ENCODE measurements at regions not wholly inside any gene's neighbourhood (a gene's known extent, or its start where the extent isn't known, plus 50 kb on each side); places are given as distances from the start of the nearest gene placed in this dataset.
A peak's percentile ranks its signal among the peaks of the same experiment; 100 is the strongest.

DNA sequence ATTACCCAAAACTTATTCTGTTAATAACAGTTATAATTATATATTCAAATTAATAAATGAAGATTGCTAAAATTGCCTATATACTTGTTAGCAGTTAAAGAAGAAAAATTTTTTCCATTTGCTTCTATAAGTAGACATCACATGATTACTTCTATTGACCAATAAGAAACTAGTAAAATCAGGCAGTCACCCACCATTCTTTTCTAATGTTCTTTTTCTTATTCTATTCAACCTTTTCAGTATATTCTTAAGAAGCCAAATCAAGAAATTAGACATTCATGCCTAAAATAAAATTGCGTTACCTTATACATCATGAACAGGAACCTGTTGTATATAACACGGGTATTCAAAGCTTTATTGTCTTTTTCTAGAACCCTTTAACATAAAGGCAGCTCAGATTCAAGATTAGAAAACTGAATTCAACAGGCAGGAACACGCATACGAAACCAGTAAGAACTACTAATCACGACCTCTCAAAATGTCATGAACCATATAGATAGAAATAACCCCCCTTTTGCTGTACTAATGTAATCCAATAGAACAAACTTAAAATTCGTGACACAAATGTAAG is 568.1 kb upstream of the DIPK2B start:
- Histone ChIP-seq H3K79me2 (ENCODE audit: low read depth) (peaks cover 88% of the 10 kb centered on the region), H3K9ac (no peak overlapping the region), H3K27ac (no peak overlapping the region), H3F3A (ENCODE audit: low read depth) (no peaks in the 10 kb centered on the region), H3K4me1 (no peaks in the 10 kb centered on the region), H3K4me3 (no peak overlapping the region), H3K27me3 (no peaks in the 10 kb centered on the region), H3K4me2 (no peak overlapping the region), H3K9me3 (ENCODE audit: low read depth) (no peaks in the 10 kb centered on the region), H4K20me1 (ENCODE audit: low read depth) (peaks cover 3% of the 10 kb centered on the region), H3K36me3 (no peaks in the 10 kb centered on the region), H2AFZ (replicated peaks) (no peak overlapping the region)
- H3K4me3 Mint-ChIP-seq, result no peak overlapping the region
- H3K4me1 Mint-ChIP-seq, result peaks cover 42% of the 10 kb centered on the region
- TF ChIP-seq, protein P1, sequence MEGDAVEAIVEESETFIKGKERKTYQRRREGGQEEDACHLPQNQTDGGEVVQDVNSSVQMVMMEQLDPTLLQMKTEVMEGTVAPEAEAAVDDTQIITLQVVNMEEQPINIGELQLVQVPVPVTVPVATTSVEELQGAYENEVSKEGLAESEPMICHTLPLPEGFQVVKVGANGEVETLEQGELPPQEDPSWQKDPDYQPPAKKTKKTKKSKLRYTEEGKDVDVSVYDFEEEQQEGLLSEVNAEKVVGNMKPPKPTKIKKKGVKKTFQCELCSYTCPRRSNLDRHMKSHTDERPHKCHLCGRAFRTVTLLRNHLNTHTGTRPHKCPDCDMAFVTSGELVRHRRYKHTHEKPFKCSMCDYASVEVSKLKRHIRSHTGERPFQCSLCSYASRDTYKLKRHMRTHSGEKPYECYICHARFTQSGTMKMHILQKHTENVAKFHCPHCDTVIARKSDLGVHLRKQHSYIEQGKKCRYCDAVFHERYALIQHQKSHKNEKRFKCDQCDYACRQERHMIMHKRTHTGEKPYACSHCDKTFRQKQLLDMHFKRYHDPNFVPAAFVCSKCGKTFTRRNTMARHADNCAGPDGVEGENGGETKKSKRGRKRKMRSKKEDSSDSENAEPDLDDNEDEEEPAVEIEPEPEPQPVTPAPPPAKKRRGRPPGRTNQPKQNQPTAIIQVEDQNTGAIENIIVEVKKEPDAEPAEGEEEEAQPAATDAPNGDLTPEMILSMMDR (IDR thresholded peaks at IDR 0.05), result no peak
- TF ChIP-seq EZH2 (IDR thresholded peaks at IDR 0.05), result no peak
- no peak for TF ChIP-seq EZH2phosphoT487 (IDR thresholded peaks at IDR 0.05)
- no peaks in the 10 kb centered on the region for H3K9me3 Mint-ChIP-seq
- H3K27ac Mint-ChIP-seq, result no peak overlapping the region
- H3K36me3 Mint-ChIP-seq, result peaks cover 1% of the 10 kb centered on the region
- DNase-seq (ENCODE audit: low spot score), result no peak
- peaks cover 5% of the 10 kb centered on the region for H3K27me3 Mint-ChIP-seq (ENCODE audit: insufficient read depth, low read depth)

DNA sequence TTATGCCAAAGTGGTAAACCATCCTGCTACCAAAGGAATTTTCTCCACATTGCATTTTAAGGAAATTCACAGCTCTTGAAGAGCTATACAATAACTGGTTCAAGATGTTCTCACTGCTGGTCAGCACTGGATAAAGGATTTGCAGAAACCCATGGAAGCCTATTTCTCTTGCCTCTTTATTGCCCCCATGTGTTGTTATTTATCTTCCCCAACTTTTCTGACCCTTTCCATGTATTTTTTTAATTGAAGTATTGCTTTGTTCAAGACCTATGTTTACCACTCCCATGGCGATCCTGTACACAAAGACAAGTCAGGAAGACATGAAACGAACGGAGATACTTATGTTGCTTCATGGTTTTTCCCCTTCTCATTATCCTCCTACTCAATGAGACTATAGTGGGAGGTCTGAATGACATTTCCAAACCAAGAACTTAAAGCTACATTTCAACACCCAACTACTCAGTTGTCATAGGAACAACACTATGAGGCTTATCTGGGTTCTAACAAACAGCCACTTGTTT is 566.4 kb upstream of the DIPK2B start:
- Mint-ChIP-seq H3K27ac (peak overlapping the region; percentile 80), H3K4me3 (peak overlapping the region; percentile 55), H3K36me3 (peaks cover 1% of the 10 kb centered on the region), H3K27me3 (ENCODE audit: insufficient read depth, low read depth) (peaks cover 2% of the 10 kb centered on the region), H3K9me3 (no peaks in the 10 kb centered on the region), H3K4me1 (peaks cover 43% of the 10 kb centered on the region)
- peaks cover 88% of the 10 kb centered on the region for H3K79me2 ChIP-seq (ENCODE audit: low read depth)
- no peaks in the 10 kb centered on the region for H3K4me1 ChIP-seq
- no peak for DNase-seq (ENCODE audit: low spot score)
- no peaks in the 10 kb centered on the region for H3K27me3 ChIP-seq
- no peaks in the 10 kb centered on the region for H3F3A ChIP-seq (ENCODE audit: low read depth)
- no peak overlapping the region for H2AFZ ChIP-seq (replicated peaks)
- no peaks in the 10 kb centered on the region for H3K36me3 ChIP-seq
- no peak overlapping the region for H3K27ac ChIP-seq
- TF ChIP-seq EZH2phosphoT487 (IDR thresholded peaks at IDR 0.05) (no peak), EZH2 (IDR thresholded peaks at IDR 0.05) (no peak)
- H3K9me3 ChIP-seq (ENCODE audit: low read depth), result no peaks in the 10 kb centered on the region
- H4K20me1 ChIP-seq (ENCODE audit: low read depth), result peaks cover 12% of the 10 kb centered on the region
- no peak overlapping the region for H3K9ac ChIP-seq
- no peak overlapping the region for H3K4me3 ChIP-seq
- no peak overlapping the region for H3K4me2 ChIP-seq

DNA sequence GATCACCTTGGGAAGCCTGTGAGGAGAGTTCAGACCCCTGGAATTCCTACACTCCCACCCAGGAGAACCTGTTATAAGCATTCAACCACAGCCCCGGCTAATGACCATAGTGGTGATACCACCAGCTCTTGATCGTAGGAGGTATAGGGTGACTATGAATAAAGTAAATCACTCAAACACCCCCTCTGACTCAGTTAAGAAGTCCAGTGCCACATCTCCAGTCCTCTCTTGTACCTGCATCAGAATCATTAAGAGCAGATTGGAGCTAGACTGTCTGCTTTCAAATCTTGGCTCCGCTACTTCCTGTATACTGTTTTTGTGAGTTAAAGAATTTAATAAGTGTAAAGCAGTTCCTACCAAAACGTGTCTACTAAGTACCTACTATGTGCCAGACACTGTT is 565.1 kb upstream of the DIPK2B start:
- TF ChIP-seq EZH2phosphoT487 (IDR thresholded peaks at IDR 0.05) (no peak), EZH2 (IDR thresholded peaks at IDR 0.05) (no peak)
- TF ChIP-seq, protein P1 (IDR thresholded peaks at IDR 0.05), result no peak
- no peaks in the 10 kb centered on the region for H3K9me3 Mint-ChIP-seq
- Histone ChIP-seq H4K20me1 (ENCODE audit: low read depth) (peaks cover 12% of the 10 kb centered on the region), H3K27ac (no peak overlapping the region), H3K79me2 (ENCODE audit: low read depth) (peaks cover 77% of the 10 kb centered on the region), H3K9me3 (ENCODE audit: low read depth) (no peaks in the 10 kb centered on the region), H3K9ac (no peak overlapping the region), H3F3A (ENCODE audit: low read depth) (no peaks in the 10 kb centered on the region), H3K36me3 (no peaks in the 10 kb centered on the region), H3K27me3 (no peaks in the 10 kb centered on the region), H3K4me3 (no peak overlapping the region), H3K4me1 (no peaks in the 10 kb centered on the region), H3K4me2 (no peak overlapping the region), H2AFZ (replicated peaks) (no peak overlapping the region)
- peaks cover 1% of the 10 kb centered on the region for H3K36me3 Mint-ChIP-seq
- peaks cover 36% of the 10 kb centered on the region for H3K4me1 Mint-ChIP-seq
- H3K4me3 Mint-ChIP-seq, result no peak overlapping the region
- no peak overlapping the region for H3K27ac Mint-ChIP-seq
- DNase-seq (ENCODE audit: low spot score), result no peak
- H3K27me3 Mint-ChIP-seq (ENCODE audit: insufficient read depth, low read depth), result no peaks in the 10 kb centered on the region

DNA sequence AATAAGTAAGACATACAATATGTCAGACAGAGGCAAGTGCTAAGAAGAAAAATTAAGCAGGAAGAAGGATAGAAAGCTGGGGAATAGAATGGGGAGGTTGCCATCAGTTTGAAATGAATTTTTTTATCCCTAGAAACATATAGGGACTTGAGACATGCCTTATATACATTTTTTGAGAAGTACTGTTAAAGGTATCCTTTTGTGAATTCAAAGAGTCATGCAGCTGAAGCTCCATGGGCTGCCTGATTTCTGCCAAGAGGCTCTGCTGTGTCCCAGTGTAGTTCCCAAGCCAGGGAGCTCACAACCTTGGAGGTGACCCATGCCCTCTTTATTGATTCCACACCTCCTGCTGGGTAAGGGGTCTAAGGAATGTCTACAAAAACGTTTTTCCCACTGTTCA is 564.6 kb upstream of the DIPK2B start:
- DNase-seq (ENCODE audit: low spot score), result no peak
- no peak for TF ChIP-seq EZH2phosphoT487 (IDR thresholded peaks at IDR 0.05)
- TF ChIP-seq EZH2 (IDR thresholded peaks at IDR 0.05), result no peak
- TF ChIP-seq, protein P1 (IDR thresholded peaks at IDR 0.05), result no peak
- Histone ChIP-seq H3K27ac (no peak overlapping the region), H3K4me1 (no peaks in the 10 kb centered on the region), H4K20me1 (ENCODE audit: low read depth) (peaks cover 12% of the 10 kb centered on the region), H3K9ac (no peak overlapping the region), H3K36me3 (no peaks in the 10 kb centered on the region), H2AFZ (replicated peaks) (no peak overlapping the region), H3K79me2 (ENCODE audit: low read depth) (peaks cover 77% of the 10 kb centered on the region), H3F3A (ENCODE audit: low read depth) (no peaks in the 10 kb centered on the region), H3K27me3 (no peaks in the 10 kb centered on the region), H3K4me3 (no peak overlapping the region), H3K9me3 (ENCODE audit: low read depth) (no peaks in the 10 kb centered on the region), H3K4me2 (no peak overlapping the region)
- H3K4me3 Mint-ChIP-seq, result no peak overlapping the region
- H3K36me3 Mint-ChIP-seq, result peaks cover 1% of the 10 kb centered on the region
- no peaks in the 10 kb centered on the region for H3K9me3 Mint-ChIP-seq
- H3K27me3 Mint-ChIP-seq (ENCODE audit: insufficient read depth, low read depth), result no peaks in the 10 kb centered on the region
- H3K4me1 Mint-ChIP-seq, result peaks cover 35% of the 10 kb centered on the region
- H3K27ac Mint-ChIP-seq, result no peak overlapping the region

Measured in neural progenitor cell (in vitro differentiated cells).